Testis (tissue), 2 donors: ENCODE measurements at regions not wholly inside any gene's neighbourhood (a gene's known extent, or its start where the extent isn't known, plus 50 kb on each side); places are given as distances from the start of the nearest gene placed in this dataset.

ENCODE experiments used
- POLR2A ChIP-seq: fragments of 450-650 bp; IDR thresholded peaks from one replicate; pipeline ENCODE4 v1.6.1; 2017; ENCODE audit warnings: antibody characterized with exemption, mild to moderate bottlenecking, moderate library complexity
- TF ChIP-seq, protein P1 (sequence below), 3 experiments: fragments of 450-650 bp in 2 of 3; fragments of 200-600 bp in 1 of 3; sonication (generic) in 1 of 3; IDR thresholded peaks; one replicate each; pipeline ENCODE4 v1.5.1; 2016 to 2019; ENCODE audit warnings: antibody characterized with exemption in 3 of 3, mild to moderate bottlenecking in 2 of 3, moderate library complexity in 1 of 3

DNA sequence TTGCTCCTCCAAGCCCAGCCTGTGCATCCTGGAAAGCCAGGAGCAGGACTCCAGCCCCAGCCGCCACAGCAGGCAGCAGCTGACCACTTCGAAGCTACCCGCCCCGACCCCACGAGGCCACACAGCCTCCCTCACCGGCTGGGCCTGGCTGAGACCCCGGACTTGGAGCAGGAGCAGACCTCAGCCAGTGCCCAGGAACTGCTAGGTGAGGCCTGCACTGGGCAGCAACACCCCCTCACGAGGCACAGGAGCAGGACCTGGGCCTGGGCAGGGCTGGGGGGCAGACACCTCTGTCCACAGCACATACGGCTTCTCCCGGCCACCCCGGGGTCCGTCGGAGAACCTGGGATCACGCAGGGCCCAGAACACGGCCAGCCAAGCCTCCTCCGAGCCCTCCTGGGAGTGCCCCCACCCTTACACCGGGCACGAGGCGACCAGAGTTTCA lies 137.4 kb upstream of the C14orf180 start:
- no peak for TF ChIP-seq POLR2A
- TF ChIP-seq, protein P1, sequence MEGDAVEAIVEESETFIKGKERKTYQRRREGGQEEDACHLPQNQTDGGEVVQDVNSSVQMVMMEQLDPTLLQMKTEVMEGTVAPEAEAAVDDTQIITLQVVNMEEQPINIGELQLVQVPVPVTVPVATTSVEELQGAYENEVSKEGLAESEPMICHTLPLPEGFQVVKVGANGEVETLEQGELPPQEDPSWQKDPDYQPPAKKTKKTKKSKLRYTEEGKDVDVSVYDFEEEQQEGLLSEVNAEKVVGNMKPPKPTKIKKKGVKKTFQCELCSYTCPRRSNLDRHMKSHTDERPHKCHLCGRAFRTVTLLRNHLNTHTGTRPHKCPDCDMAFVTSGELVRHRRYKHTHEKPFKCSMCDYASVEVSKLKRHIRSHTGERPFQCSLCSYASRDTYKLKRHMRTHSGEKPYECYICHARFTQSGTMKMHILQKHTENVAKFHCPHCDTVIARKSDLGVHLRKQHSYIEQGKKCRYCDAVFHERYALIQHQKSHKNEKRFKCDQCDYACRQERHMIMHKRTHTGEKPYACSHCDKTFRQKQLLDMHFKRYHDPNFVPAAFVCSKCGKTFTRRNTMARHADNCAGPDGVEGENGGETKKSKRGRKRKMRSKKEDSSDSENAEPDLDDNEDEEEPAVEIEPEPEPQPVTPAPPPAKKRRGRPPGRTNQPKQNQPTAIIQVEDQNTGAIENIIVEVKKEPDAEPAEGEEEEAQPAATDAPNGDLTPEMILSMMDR (IDR thresholded peaks at IDR 0.05): no peak
